Nephron progenitor cell (in vitro differentiated cells): ENCODE measurements at regions not wholly inside any gene's neighbourhood (a gene's known extent, or its start where the extent isn't known, plus 50 kb on each side); places are given as distances from the start of the nearest gene placed in this dataset.

Source experiments
- DNase-seq: peaks from one replicate; pipeline ENCODE4 v3.0.0; 2021
- H3K27ac Mint-ChIP-seq: 2 replicates; pipeline ENCODE4 v1.8.0; 2021; ENCODE audit warnings: mild to moderate bottlenecking, moderate library complexity, mixed read lengths
- H3K27me3 Mint-ChIP-seq: 2 replicates; pipeline ENCODE4 v1.8.0; 2021; ENCODE audit warnings: mild to moderate bottlenecking, low read depth, mixed read lengths; ENCODE audit not compliant: poor library complexity
- H3K36me3 Mint-ChIP-seq: 2 replicates; pipeline ENCODE4 v1.8.0; 2021; ENCODE audit warnings: low read depth, mixed read lengths
- H3K4me1 Mint-ChIP-seq: 2 replicates; pipeline ENCODE4 v1.8.0; 2021; ENCODE audit warnings: mixed read lengths
- H3K4me3 Mint-ChIP-seq: 2 replicates; pipeline ENCODE4 v1.8.0; 2021; ENCODE audit warnings: mild to moderate bottlenecking, moderate library complexity, mixed read lengths
- H3K9me3 Mint-ChIP-seq: 2 replicates; pipeline ENCODE4 v1.8.0; 2021; ENCODE audit warnings: mild to moderate bottlenecking, moderate library complexity, mixed read lengths
- CTCF ChIP-seq: fragments of 200-600 bp; sonication (generic); IDR thresholded peaks from 2 replicates; pipeline ENCODE4 v1.5.0; 2021; ENCODE audit warnings: antibody characterized with exemption

GRCh38 chr2:219778189-219778588, 150.8 kb downstream of the SLC4A3 start:
- Mint-ChIP-seq H3K27me3 (peaks cover 10% of the 10 kb centered on the region), H3K4me3 (no peak overlapping the region), H3K36me3 (no peaks in the 10 kb centered on the region), H3K27ac (peak overlapping the region; percentile 65), H3K9me3 (no peaks in the 10 kb centered on the region), H3K4me1 (peaks cover 29% of the 10 kb centered on the region)
- DNase-seq, result no peak
- no peak for TF ChIP-seq CTCF

GRCh38 chr2:219782737-219783348, 155.4 kb downstream of the SLC4A3 start:
- Mint-ChIP-seq H3K4me1 (peaks cover 12% of the 10 kb centered on the region), H3K4me3 (no peak overlapping the region), H3K27me3 (peaks cover 11% of the 10 kb centered on the region), H3K36me3 (no peaks in the 10 kb centered on the region), H3K9me3 (no peaks in the 10 kb centered on the region), H3K27ac (no peak overlapping the region)
- DNase-seq, result no peak
- TF ChIP-seq CTCF, result no peak

GRCh38 chr2:219783359-219783975, 156.0 kb downstream of the SLC4A3 start:
- H3K9me3 Mint-ChIP-seq, result no peaks in the 10 kb centered on the region
- no peak overlapping the region for H3K4me3 Mint-ChIP-seq
- H3K27me3 Mint-ChIP-seq, result peaks cover 11% of the 10 kb centered on the region
- H3K4me1 Mint-ChIP-seq, result peaks cover 6% of the 10 kb centered on the region
- no peak for TF ChIP-seq CTCF
- no peak overlapping the region for H3K27ac Mint-ChIP-seq
- no peak for DNase-seq
- H3K36me3 Mint-ChIP-seq, result no peaks in the 10 kb centered on the region

GRCh38 chr2:219784178-219784577, 156.7 kb downstream of the SLC4A3 start:
- H3K4me1 Mint-ChIP-seq, result peaks cover 6% of the 10 kb centered on the region

GRCh38 chr2:219789476-219789875, 162.0 kb downstream of the SLC4A3 start:
- DNase-seq, result no peak
- Mint-ChIP-seq H3K9me3 (no peaks in the 10 kb centered on the region), H3K27me3 (peaks cover 10% of the 10 kb centered on the region), H3K4me3 (no peak overlapping the region), H3K27ac (no peak overlapping the region), H3K4me1 (no peaks in the 10 kb centered on the region), H3K36me3 (no peaks in the 10 kb centered on the region)
- TF ChIP-seq CTCF, result no peak

More at GRCh38 chr2:219784178-219784577, 156.7 kb downstream of the SLC4A3 start:
- no peak overlapping the region for H3K4me3 Mint-ChIP-seq
- TF ChIP-seq CTCF, result no peak
- H3K27ac Mint-ChIP-seq, result no peak overlapping the region
- H3K36me3 Mint-ChIP-seq, result no peaks in the 10 kb centered on the region
- no peak for DNase-seq
- H3K9me3 Mint-ChIP-seq, result no peaks in the 10 kb centered on the region
- H3K27me3 Mint-ChIP-seq, result peaks cover 11% of the 10 kb centered on the region

- Mint-ChIP-seq H3K4me3 (no peak overlapping the region), H3K9me3 (no peaks in the 10 kb centered on the region), H3K27ac (no peak overlapping the region), H3K4me1 (no peaks in the 10 kb centered on the region), H3K36me3 (no peaks in the 10 kb centered on the region), H3K27me3 (peaks cover 6% of the 10 kb centered on the region)
- no peak for TF ChIP-seq CTCF
- DNase-seq, result no peak
These were observed 165.0 kb downstream of the SLC4A3 start for GRCh38 chr2:219792446-219792845.
